Thoracic aorta (tissue), 2 donors: ENCODE measurements at regions not wholly inside any gene's neighbourhood (a gene's known extent, or its start where the extent isn't known, plus 50 kb on each side); places are given as distances from the start of the nearest gene placed in this dataset.
"Not testable (repeated sequence)": the region's sequence is repeated elsewhere in the genome, so short reads cannot be mapped to it uniquely, and the experiment has no call there.

Experiments
- ATAC-seq: fragments of 150-250 bp; one replicate; pipeline ENCODE4 v1.8.0; 2017; ENCODE audit warnings: low read depth; ENCODE audit not compliant: insufficient number of reproducible peaks, low FRiP score
- DNase-seq: peaks from one replicate; pipeline ENCODE4 v3.0.0-alpha.2; 2020; ENCODE audit warnings: low spot score
- H3K27ac ChIP-seq, 2 donors: fragments of 200-600 bp; sonication (generic); 1 replicate in 1 of 2; 2 replicates in 1 of 2; pipeline ENCODE4 v1.5.1; 2016; ENCODE audit warnings: mild to moderate bottlenecking in 2 of 2, moderate library complexity in 2 of 2
- H3K27me3 ChIP-seq: fragments of 200-600 bp; sonication (generic); replicated peaks from 2 replicates; pipeline ENCODE4 v1.6.0; 2016; ENCODE audit warnings: mild to moderate bottlenecking; ENCODE audit not compliant: insufficient read depth
- H3K36me3 ChIP-seq: fragments of 200-600 bp; sonication (generic); one replicate; pipeline ENCODE4 v1.5.1; 2016
- H3K4me1 ChIP-seq, 2 donors: fragments of 200-600 bp; sonication (generic); 1 replicate in 1 of 2; 2 replicates in 1 of 2; pipeline versions ENCODE4 v1.5.1 to v1.6.0; 2016; ENCODE audit warnings: low read depth in 2 of 2, mild to moderate bottlenecking in 1 of 2; ENCODE audit not compliant: control insufficient read depth in 1 of 2
- H3K4me3 ChIP-seq: fragments of 200-600 bp; sonication (generic); 2 replicates; pipeline ENCODE4 v1.5.1; 2016; ENCODE audit warnings: mild to moderate bottlenecking
- H3K9me3 ChIP-seq: fragments of 200-600 bp; sonication (generic); 2 replicates; pipeline ENCODE4 v1.5.1; 2016
- TF ChIP-seq, protein P1 (sequence below): fragments of 200-600 bp; sonication (generic); IDR thresholded peaks from one replicate; pipeline ENCODE4 v1.5.1; 2019; ENCODE audit warnings: antibody characterized with exemption

DNA sequence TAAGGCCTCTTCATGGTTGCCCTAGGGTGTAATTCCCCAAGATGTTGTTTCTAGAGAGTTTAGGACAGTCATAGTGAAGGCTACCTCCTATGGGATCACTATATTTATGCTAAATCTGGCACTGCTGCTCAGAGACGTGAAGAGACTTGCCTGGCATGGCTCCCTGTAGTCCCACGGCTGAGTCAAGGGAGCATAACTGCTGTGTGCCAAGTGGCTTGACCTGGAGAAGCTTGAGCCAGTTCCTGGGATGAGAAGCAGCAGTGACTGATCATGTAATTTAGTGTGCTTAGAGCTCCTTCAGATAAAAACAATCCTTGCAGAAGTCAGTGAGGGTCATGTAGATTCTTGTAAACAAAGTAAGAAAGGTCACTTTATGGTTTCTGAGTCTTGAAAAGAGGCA is 68.9 kb upstream of the TSPAN2 start:
- H3K36me3 ChIP-seq: no peaks in the 10 kb centered on the region
- TF ChIP-seq, protein P1, sequence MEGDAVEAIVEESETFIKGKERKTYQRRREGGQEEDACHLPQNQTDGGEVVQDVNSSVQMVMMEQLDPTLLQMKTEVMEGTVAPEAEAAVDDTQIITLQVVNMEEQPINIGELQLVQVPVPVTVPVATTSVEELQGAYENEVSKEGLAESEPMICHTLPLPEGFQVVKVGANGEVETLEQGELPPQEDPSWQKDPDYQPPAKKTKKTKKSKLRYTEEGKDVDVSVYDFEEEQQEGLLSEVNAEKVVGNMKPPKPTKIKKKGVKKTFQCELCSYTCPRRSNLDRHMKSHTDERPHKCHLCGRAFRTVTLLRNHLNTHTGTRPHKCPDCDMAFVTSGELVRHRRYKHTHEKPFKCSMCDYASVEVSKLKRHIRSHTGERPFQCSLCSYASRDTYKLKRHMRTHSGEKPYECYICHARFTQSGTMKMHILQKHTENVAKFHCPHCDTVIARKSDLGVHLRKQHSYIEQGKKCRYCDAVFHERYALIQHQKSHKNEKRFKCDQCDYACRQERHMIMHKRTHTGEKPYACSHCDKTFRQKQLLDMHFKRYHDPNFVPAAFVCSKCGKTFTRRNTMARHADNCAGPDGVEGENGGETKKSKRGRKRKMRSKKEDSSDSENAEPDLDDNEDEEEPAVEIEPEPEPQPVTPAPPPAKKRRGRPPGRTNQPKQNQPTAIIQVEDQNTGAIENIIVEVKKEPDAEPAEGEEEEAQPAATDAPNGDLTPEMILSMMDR: no peak
- ATAC-seq (no peak), DNase-seq (no peak)
- no peaks in the 10 kb centered on the region for H3K9me3 ChIP-seq
- H3K27me3 ChIP-seq: no peaks in the 10 kb centered on the region
- no peak overlapping the region for H3K4me3 ChIP-seq
- H3K4me1 ChIP-seq: peaks cover 0 to 7% of the 10 kb centered on the region in 2 donors
- no peak overlapping the region for H3K27ac ChIP-seq

DNA sequence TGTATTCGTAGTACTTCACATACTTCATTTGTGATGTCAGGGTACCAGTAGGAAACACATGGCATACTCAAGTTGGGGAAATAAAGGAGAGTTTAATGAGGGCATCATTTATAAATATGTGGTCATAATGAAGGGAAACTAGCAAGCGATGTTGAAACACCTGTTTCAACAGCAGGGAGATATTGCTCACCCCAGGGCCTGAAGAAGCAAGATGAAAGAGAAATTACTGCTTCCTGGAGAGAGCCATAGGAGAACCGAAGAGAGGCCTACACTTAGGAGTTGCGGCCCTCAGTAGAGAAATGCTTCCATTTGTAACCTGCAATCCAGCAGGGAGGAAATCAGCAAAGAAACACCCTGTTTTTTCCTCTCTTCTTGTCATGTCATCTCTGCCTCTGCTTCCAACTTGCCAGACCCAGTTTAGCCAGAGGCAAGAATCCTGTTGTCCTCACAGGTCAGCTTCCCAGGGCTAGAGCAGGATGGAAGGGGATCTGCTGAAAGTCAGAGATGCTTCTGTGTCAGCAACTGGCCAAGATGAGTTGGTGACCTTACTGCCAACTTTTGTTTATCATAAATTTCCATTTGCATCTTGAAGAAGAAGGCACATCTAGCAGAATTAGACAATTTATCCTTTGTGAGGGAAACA is 67.6 kb upstream of the TSPAN2 start:
- Histone ChIP-seq H3K4me3 (no peak overlapping the region), H3K36me3 (no peaks in the 10 kb centered on the region), H3K27ac (no peak overlapping the region), H3K4me1 (peaks cover 0 to 7% of the 10 kb centered on the region in 2 donors), H3K27me3 (no peaks in the 10 kb centered on the region), H3K9me3 (no peaks in the 10 kb centered on the region)
- TF ChIP-seq, protein P1: no peak
- ATAC-seq (no peak), DNase-seq (no peak)

DNA sequence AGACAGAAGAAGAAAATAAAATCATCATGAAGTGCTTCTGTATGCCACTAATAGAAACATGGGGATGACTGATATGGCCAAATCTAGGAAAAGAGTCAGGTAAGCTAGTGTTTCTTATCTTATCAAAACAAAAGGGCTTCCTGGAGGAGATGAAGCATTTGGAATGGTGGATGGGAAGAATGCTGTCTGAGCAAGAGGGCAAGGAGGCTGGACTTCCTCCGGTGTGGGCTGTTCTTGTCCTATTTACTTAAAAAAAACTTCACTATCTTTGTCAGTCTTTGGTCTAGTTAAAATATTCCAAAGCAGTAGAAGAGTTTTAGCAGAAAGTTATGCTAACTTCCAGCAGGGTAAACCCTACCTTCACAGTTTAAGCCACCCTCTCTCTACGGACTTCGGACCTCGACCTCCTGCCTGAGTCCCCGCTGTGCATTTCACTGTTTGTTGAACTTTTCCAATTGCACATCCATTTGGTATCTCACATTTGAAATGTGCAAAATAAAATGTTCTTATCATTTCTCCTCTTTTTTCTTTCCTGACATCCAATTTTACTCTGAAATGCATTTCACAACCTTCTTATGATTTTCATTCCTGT is 64.8 kb upstream of the TSPAN2 start:
- no peaks in the 10 kb centered on the region for H3K36me3 ChIP-seq
- peaks cover 0 to 7% of the 10 kb centered on the region in 2 donors for H3K4me1 ChIP-seq
- no peaks in the 10 kb centered on the region for H3K27me3 ChIP-seq
- no peak for DNase-seq
- H3K4me3 ChIP-seq: no peak overlapping the region
- no peak overlapping the region for H3K27ac ChIP-seq
- no peaks in the 10 kb centered on the region for H3K9me3 ChIP-seq
- TF ChIP-seq, protein P1: no peak
- no peak for ATAC-seq

DNA sequence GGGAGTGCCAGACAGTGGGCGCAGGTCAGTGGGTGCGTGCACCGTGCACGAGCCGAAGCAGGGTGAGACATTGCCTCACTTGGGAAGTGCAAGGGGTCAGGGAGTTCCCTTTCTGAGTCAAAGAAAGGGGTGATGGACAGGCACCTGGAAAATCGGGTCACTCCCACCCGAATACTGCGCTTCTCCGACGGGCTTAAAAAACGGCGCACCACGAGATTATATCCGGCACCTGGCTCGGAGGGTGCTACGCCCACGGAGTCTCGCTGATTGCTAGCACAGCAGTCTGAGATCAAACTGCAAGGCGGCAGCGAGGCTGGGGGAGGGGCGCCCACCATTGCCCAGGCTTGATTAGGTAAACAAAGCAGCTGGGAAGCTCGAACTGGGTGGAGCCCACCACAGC is 58.6 kb upstream of the TSPAN2 start:
- ATAC-seq, H3K27ac ChIP-seq, H3K4me1 ChIP-seq, H3K9me3 ChIP-seq, H3K27me3 ChIP-seq, DNase-seq, H3K4me3 ChIP-seq, H3K36me3 ChIP-seq: not testable (repeated sequence)

DNA sequence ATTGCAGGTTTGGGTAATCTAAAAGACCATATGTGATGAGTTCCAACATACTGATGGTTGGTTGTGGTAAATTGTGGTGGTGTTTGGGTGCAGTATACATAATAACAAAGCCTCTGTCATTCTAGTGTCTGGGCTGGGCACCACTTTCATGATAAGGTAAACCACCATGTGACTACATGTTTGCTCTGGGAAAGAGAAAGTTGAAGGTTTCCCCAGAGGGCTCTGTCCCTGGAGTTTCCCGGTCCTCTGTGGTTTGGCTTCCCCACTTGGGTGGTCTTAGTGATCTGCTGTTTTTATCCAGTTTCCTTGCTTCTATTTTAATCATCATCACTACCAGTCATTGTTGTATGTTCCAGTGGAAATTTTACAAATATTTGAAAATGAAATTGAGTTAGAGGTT is 55.9 kb upstream of the TSPAN2 start:
- Histone ChIP-seq H3K36me3 (no peaks in the 10 kb centered on the region), H3K27me3 (no peaks in the 10 kb centered on the region), H3K9me3 (no peaks in the 10 kb centered on the region), H3K4me1 (peaks cover 0 to 17% of the 10 kb centered on the region in 2 donors), H3K4me3 (no peak overlapping the region), H3K27ac (no peak overlapping the region)
- TF ChIP-seq, protein P1: no peak
- no peak for DNase-seq
- no peak for ATAC-seq

DNA sequence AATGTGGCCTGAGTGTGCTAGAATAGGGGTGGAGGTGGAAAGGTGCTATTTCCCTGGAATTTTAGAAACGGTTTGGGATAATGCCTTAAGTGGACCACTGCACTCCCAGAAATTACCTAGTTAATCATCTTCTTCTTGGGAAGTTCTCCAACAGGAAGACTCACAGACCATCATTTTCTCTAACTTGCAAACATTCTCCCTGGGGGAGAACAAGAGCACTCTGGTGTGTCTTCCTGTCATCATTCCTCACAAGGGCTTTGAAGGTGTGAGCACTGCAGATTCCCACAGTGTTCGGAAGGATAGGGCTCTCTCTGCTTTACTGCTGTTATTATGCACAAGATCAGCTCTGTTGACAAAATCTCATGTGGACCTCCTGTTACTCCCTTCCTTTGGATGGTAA is 54.9 kb upstream of the TSPAN2 start:
- Histone ChIP-seq H3K27me3 (no peaks in the 10 kb centered on the region), H3K4me3 (no peak overlapping the region), H3K36me3 (no peaks in the 10 kb centered on the region), H3K9me3 (no peaks in the 10 kb centered on the region), H3K4me1 (peaks cover 0 to 21% of the 10 kb centered on the region in 2 donors), H3K27ac (no peak overlapping the region)
- TF ChIP-seq, protein P1: no peak
- ATAC-seq (no peak), DNase-seq (no peak)
